ENCODE measurements at regions not wholly inside any gene's neighbourhood (a gene's known extent, or its start where the extent isn't known, plus 50 kb on each side); places are given as distances from the start of the nearest gene placed in this dataset.

GRCh38 chr19:33957804-33958203 is 161.1 kb downstream of the KCTD15 start:
- Histone ChIP-seq H3K27ac (ENCODE audit: poor library complexity, severe bottlenecking) (no peak overlapping the region), H3K4me1 (ENCODE audit: insufficient read depth, poor library complexity, severe bottlenecking) (no peaks in the 10 kb centered on the region), H3K4me3 (ENCODE audit: severe bottlenecking) (no peak overlapping the region), H3K36me3 (ENCODE audit: low read depth) (no peaks in the 10 kb centered on the region), H3K27me3 (ENCODE audit: insufficient read depth, poor library complexity, severe bottlenecking) (no peaks in the 10 kb centered on the region), H3K9me3 (ENCODE audit: severe bottlenecking) (no peaks in the 10 kb centered on the region)
- DNase-seq (ENCODE audit: low spot score), result no peak
- no peak for ATAC-seq (ENCODE audit: low read depth)
- no peak for TF ChIP-seq CTCF (IDR thresholded peaks at IDR 0.05; ENCODE audit: poor library complexity, severe bottlenecking)

- Histone ChIP-seq H3K4me1 (ENCODE audit: insufficient read depth, poor library complexity, severe bottlenecking) (no peaks in the 10 kb centered on the region), H3K4me3 (ENCODE audit: severe bottlenecking) (no peak overlapping the region), H3K9me3 (ENCODE audit: severe bottlenecking) (no peaks in the 10 kb centered on the region), H3K27ac (ENCODE audit: poor library complexity, severe bottlenecking) (no peak overlapping the region), H3K27me3 (ENCODE audit: insufficient read depth, poor library complexity, severe bottlenecking) (no peaks in the 10 kb centered on the region), H3K36me3 (ENCODE audit: low read depth) (no peaks in the 10 kb centered on the region)
- DNase-seq (ENCODE audit: low spot score), result no peak
- no peak for ATAC-seq (ENCODE audit: low read depth)
- no peak for TF ChIP-seq CTCF (IDR thresholded peaks at IDR 0.05; ENCODE audit: poor library complexity, severe bottlenecking)
Observed at GRCh38 chr19:33960566-33960965, 163.9 kb downstream of the KCTD15 start.

GRCh38 chr19:33962161-33962560 is 165.5 kb downstream of the KCTD15 start:
- H3K4me1 ChIP-seq (ENCODE audit: insufficient read depth, poor library complexity, severe bottlenecking), result no peaks in the 10 kb centered on the region
- no peaks in the 10 kb centered on the region for H3K27me3 ChIP-seq (ENCODE audit: insufficient read depth, poor library complexity, severe bottlenecking)
- DNase-seq (ENCODE audit: low spot score) (no peak), ATAC-seq (ENCODE audit: low read depth) (no peak)
- H3K4me3 ChIP-seq (ENCODE audit: severe bottlenecking), result no peak overlapping the region
- no peaks in the 10 kb centered on the region for H3K9me3 ChIP-seq (ENCODE audit: severe bottlenecking)
- H3K36me3 ChIP-seq (ENCODE audit: low read depth), result no peaks in the 10 kb centered on the region
- no peak for TF ChIP-seq CTCF (IDR thresholded peaks at IDR 0.05; ENCODE audit: poor library complexity, severe bottlenecking)
- H3K27ac ChIP-seq (ENCODE audit: poor library complexity, severe bottlenecking), result no peak overlapping the region

- Histone ChIP-seq H3K27ac (ENCODE audit: poor library complexity, severe bottlenecking) (no peak overlapping the region), H3K4me1 (ENCODE audit: insufficient read depth, poor library complexity, severe bottlenecking) (no peaks in the 10 kb centered on the region), H3K36me3 (ENCODE audit: low read depth) (no peaks in the 10 kb centered on the region), H3K27me3 (ENCODE audit: insufficient read depth, poor library complexity, severe bottlenecking) (peaks cover 3% of the 10 kb centered on the region), H3K9me3 (ENCODE audit: severe bottlenecking) (no peaks in the 10 kb centered on the region), H3K4me3 (ENCODE audit: severe bottlenecking) (no peak overlapping the region)
- ATAC-seq (ENCODE audit: low read depth) (no peak), DNase-seq (ENCODE audit: low spot score) (no peak)
- TF ChIP-seq CTCF (IDR thresholded peaks at IDR 0.05; ENCODE audit: poor library complexity, severe bottlenecking), result no peak
Observed at GRCh38 chr19:33963514-33963913, 166.8 kb downstream of the KCTD15 start.

GRCh38 chr19:33971073-33971472 is 174.4 kb downstream of the KCTD15 start:
- no peak overlapping the region for H3K4me3 ChIP-seq (ENCODE audit: severe bottlenecking)
- TF ChIP-seq CTCF (IDR thresholded peaks at IDR 0.05; ENCODE audit: poor library complexity, severe bottlenecking), result no peak
- ATAC-seq (ENCODE audit: low read depth) (no peak), DNase-seq (ENCODE audit: low spot score) (no peak)
- H3K4me1 ChIP-seq (ENCODE audit: insufficient read depth, poor library complexity, severe bottlenecking), result no peaks in the 10 kb centered on the region
- H3K36me3 ChIP-seq (ENCODE audit: low read depth), result no peaks in the 10 kb centered on the region
- H3K9me3 ChIP-seq (ENCODE audit: severe bottlenecking), result peaks cover 4% of the 10 kb centered on the region
- H3K27me3 ChIP-seq (ENCODE audit: insufficient read depth, poor library complexity, severe bottlenecking), result peaks cover 3% of the 10 kb centered on the region
- H3K27ac ChIP-seq (ENCODE audit: poor library complexity, severe bottlenecking), result no peak overlapping the region
